ENCODE measurements at regions not wholly inside any gene's neighbourhood (a gene's known extent, or its start where the extent isn't known, plus 50 kb on each side); places are given as distances from the start of the nearest gene placed in this dataset.

- H3K79me2 ChIP-seq (ENCODE audit: insufficient read depth): no peaks in the 10 kb centered on the region
- no peak overlapping the region for H3K9ac ChIP-seq
- no peaks in the 10 kb centered on the region for H3K36me3 ChIP-seq (replicated peaks in 1 of 2; ENCODE audit: control insufficient read depth in 1 of 2, insufficient read depth in 2 of 2, low read length in 1 of 2)
- TF ChIP-seq TAF1 (IDR thresholded peaks at IDR 0.05; ENCODE audit: borderline replicate concordance, low read depth, low read length) (no peak), TEAD4 (IDR thresholded peaks at IDR 0.05; ENCODE audit: borderline replicate concordance, insufficient read depth) (no peak), REST (IDR thresholded peaks at IDR 0.05; ENCODE audit: low read depth, low read length) (no peak), RCOR1 (IDR thresholded peaks at IDR 0.05; ENCODE audit: low read length) (no peak), SIN3A (IDR thresholded peaks at IDR 0.05; ENCODE audit: borderline replicate concordance, low read depth, low read length) (no peak), SMC3 (IDR thresholded peaks at IDR 0.05; ENCODE audit: low read depth, low read length) (no peak), MXI1 (IDR thresholded peaks at IDR 0.05; ENCODE audit: low read depth, low read length) (no peak)
- WGBS (ENCODE audit: low lambda C conversion rate): 20% methylated on average over 1 of the region's 1 CpG
- H4K20me1 ChIP-seq (ENCODE audit: insufficient read depth): no peaks in the 10 kb centered on the region
- DNase-seq: no peak
- H3K27ac ChIP-seq (ENCODE audit: low read depth in 2 of 2, low read length in 1 of 2): no peak overlapping the region
- H3F3A ChIP-seq (replicated peaks; ENCODE audit: insufficient read depth): no peaks in the 10 kb centered on the region
- H3K4me3 ChIP-seq (ENCODE audit: low read depth in 2 of 2, low read length in 1 of 2): no peak overlapping the region
- H3K27me3 ChIP-seq (ENCODE audit: insufficient read depth): no peaks in the 10 kb centered on the region
- H3K4me1 ChIP-seq (ENCODE audit: control insufficient read depth in 1 of 2, insufficient read depth in 2 of 2, low read depth in 1 of 2, low read length in 1 of 2): no peaks in the 10 kb centered on the region
- no peak overlapping the region for H2AFZ ChIP-seq (ENCODE audit: low read depth)
- no peaks in the 10 kb centered on the region for H3K9me2 ChIP-seq
- CTCF ChIA-PET: interaction anchor here (0.6 kb wide), 1 partner anchor 10 kb away, joined by 3 read pairs; no protein-coding TSS in a partner anchor
- H3K9me3 ChIP-seq: no peaks in the 10 kb centered on the region
- POLR2A ChIA-PET: no interaction called here
- H3K4me2 ChIP-seq: no peak overlapping the region
Observed at GRCh38 chr7:131787101-131787500, 230.7 kb upstream of the PODXL start.

GRCh38 chr7:131786204-131786603 lies 229.8 kb upstream of the PODXL start:
- Histone ChIP-seq H3K9me3 (no peaks in the 10 kb centered on the region), H3K9ac (no peak overlapping the region), H3K4me3 (ENCODE audit: low read depth in 2 of 2, low read length in 1 of 2) (no peak overlapping the region), H3K79me2 (ENCODE audit: insufficient read depth) (no peaks in the 10 kb centered on the region), H3K27me3 (ENCODE audit: insufficient read depth) (no peaks in the 10 kb centered on the region), H3K36me3 (replicated peaks in 1 of 2; ENCODE audit: control insufficient read depth in 1 of 2, insufficient read depth in 2 of 2, low read length in 1 of 2) (no peaks in the 10 kb centered on the region), H2AFZ (ENCODE audit: low read depth) (no peak overlapping the region), H3K27ac (ENCODE audit: low read depth in 2 of 2, low read length in 1 of 2) (no peak overlapping the region), H3F3A (replicated peaks; ENCODE audit: insufficient read depth) (no peaks in the 10 kb centered on the region), H3K9me2 (no peaks in the 10 kb centered on the region), H3K4me2 (no peak overlapping the region), H4K20me1 (ENCODE audit: insufficient read depth) (no peaks in the 10 kb centered on the region), H3K4me1 (ENCODE audit: control insufficient read depth in 1 of 2, insufficient read depth in 2 of 2, low read depth in 1 of 2, low read length in 1 of 2) (no peaks in the 10 kb centered on the region)
- WGBS (ENCODE audit: low lambda C conversion rate): 28% methylated on average over 2 of the region's 2 CpGs
- CTCF ChIA-PET: no interaction called here
- POLR2A ChIA-PET: no interaction called here
- TF ChIP-seq EZH2phosphoT487 (IDR thresholded peaks at IDR 0.05; ENCODE audit: borderline replicate concordance, low read depth) (no peak), POLR2AphosphoS5 (IDR thresholded peaks at IDR 0.05; ENCODE audit: low read depth, low read length) (no peak), IRF3 (IDR thresholded peaks at IDR 0.05; ENCODE audit: low read depth, low read length) (no peak), GATA2 (CRISPR knock-in tag; IDR thresholded peaks at IDR 0.05) (no peak), YY1 (IDR thresholded peaks at IDR 0.05; ENCODE audit: low read depth) (no peak), RFX5 (IDR thresholded peaks at IDR 0.05; ENCODE audit: low read length) (no peak), RAD21 (IDR thresholded peaks at IDR 0.05; ENCODE audit: low read length) (no peak), USF1 (IDR thresholded peaks at IDR 0.05; ENCODE audit: borderline replicate concordance, low read depth) (no peak), FOSL2 (IDR thresholded peaks at IDR 0.05; ENCODE audit: borderline replicate concordance, low read depth) (no peak), NFIC (IDR thresholded peaks at IDR 0.05; ENCODE audit: borderline replicate concordance) (no peak), ELF1 (IDR thresholded peaks at IDR 0.05) (no peak), MEF2A (IDR thresholded peaks at IDR 0.05; ENCODE audit: borderline replicate concordance, low read depth) (no peak), RCOR1 (IDR thresholded peaks at IDR 0.05; ENCODE audit: low read length) (no peak), TAF1 (IDR thresholded peaks at IDR 0.05; ENCODE audit: borderline replicate concordance, low read depth, low read length) (no peak), SMC3 (IDR thresholded peaks at IDR 0.05; ENCODE audit: low read depth, low read length) (no peak), PBX3 (IDR thresholded peaks at IDR 0.05) (no peak), NRF1 (IDR thresholded peaks at IDR 0.05; ENCODE audit: low read depth, low read length) (no peak)
- no peak for DNase-seq

Data from SK-N-SH (cell line).